Neutrophil (primary cell): ENCODE measurements at regions not wholly inside any gene's neighbourhood (a gene's known extent, or its start where the extent isn't known, plus 50 kb on each side); places are given as distances from the start of the nearest gene placed in this dataset.

Source experiments
- H3K27ac ChIP-seq: fragments of 200-600 bp; sonication (generic); 2 replicates; pipeline ENCODE4 v1.5.1; 2016; ENCODE audit warnings: mild to moderate bottlenecking, moderate library complexity
- H3K27me3 ChIP-seq: fragments of 200-600 bp; sonication (generic); 2 replicates; pipeline ENCODE4 v1.6.0; 2016; ENCODE audit warnings: mild to moderate bottlenecking
- H3K36me3 ChIP-seq: fragments of 200-600 bp; sonication (generic); 2 replicates; pipeline ENCODE4 v1.5.1; 2017
- H3K4me1 ChIP-seq, 2 experiments: fragments of 200-600 bp in 1 of 2; sonication (generic) in 1 of 2; 1 replicate in 1 of 2; 2 replicates in 1 of 2; pipeline versions ENCODE4 v1.5.1 to v1.6.1; 2013 to 2016; ENCODE audit warnings: low read depth in 1 of 2, low read length in 1 of 2, mild to moderate bottlenecking in 1 of 2, moderate library complexity in 1 of 2; ENCODE audit not compliant: control insufficient read depth in 1 of 2, insufficient read depth in 1 of 2
- H3K4me3 ChIP-seq, 2 experiments: fragments of 200-600 bp in 1 of 2; sonication (generic) in 1 of 2; 1 replicate in 1 of 2; 2 replicates in 1 of 2; pipeline ENCODE4 v1.5.1; 2013 to 2016; ENCODE audit warnings: low read depth in 1 of 2, low read length in 1 of 2, mild to moderate bottlenecking in 1 of 2, moderate library complexity in 1 of 2
- H3K9me3 ChIP-seq: fragments of 200-600 bp; sonication (generic); 2 replicates; pipeline ENCODE4 v1.5.1; 2016
- TF ChIP-seq, protein P1 (sequence below): fragments of 200-600 bp; sonication (generic); IDR thresholded peaks from 2 replicates; pipeline ENCODE4 v1.5.1; 2016; ENCODE audit warnings: antibody characterized with exemption

DNA sequence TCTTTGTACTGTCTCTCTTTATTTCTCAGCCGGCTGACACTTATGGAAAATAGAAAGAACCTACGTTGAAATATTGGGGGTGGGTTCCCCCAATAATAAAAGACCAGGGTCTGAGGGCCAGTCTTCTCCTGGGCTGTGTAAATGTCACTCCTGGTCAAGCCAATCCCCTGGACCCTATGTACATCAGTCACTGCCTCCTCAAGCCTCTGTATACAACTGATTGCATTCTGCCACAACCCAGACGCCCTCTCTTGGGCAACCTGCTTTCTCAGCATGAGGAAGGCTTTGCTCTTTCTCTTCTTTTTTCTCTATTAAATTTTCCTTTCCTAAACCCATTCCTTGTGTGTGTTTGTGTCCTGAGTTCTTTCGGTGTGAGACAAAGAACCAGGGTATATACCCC is 84.1 kb upstream of the SERBP1 start:
- TF ChIP-seq, protein P1, sequence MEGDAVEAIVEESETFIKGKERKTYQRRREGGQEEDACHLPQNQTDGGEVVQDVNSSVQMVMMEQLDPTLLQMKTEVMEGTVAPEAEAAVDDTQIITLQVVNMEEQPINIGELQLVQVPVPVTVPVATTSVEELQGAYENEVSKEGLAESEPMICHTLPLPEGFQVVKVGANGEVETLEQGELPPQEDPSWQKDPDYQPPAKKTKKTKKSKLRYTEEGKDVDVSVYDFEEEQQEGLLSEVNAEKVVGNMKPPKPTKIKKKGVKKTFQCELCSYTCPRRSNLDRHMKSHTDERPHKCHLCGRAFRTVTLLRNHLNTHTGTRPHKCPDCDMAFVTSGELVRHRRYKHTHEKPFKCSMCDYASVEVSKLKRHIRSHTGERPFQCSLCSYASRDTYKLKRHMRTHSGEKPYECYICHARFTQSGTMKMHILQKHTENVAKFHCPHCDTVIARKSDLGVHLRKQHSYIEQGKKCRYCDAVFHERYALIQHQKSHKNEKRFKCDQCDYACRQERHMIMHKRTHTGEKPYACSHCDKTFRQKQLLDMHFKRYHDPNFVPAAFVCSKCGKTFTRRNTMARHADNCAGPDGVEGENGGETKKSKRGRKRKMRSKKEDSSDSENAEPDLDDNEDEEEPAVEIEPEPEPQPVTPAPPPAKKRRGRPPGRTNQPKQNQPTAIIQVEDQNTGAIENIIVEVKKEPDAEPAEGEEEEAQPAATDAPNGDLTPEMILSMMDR: no peak
- Histone ChIP-seq H3K4me1 (no peaks in the 10 kb centered on the region), H3K36me3 (no peaks in the 10 kb centered on the region), H3K4me3 (no peak overlapping the region), H3K27ac (no peak overlapping the region), H3K9me3 (no peaks in the 10 kb centered on the region), H3K27me3 (no peaks in the 10 kb centered on the region)

DNA sequence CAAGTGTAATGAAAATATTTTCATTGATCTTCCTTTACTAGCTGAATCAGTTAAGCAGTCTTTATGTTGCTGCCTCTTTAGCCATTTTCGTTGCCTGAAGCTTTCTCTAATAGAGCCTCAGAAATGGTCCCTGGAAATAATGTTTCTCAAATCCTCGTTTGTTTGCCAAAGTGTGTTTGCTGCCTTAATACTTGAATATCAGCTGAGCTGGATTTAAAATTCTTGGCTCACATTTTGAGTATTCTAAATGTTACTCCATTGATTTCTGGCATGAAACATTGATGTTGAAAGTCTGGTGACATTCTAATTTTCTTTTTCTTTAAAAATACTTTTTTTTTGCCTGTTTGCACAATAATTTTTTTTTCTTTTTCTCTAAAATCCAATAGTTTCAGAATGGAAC is 84.6 kb upstream of the SERBP1 start:
- Histone ChIP-seq H3K9me3 (no peaks in the 10 kb centered on the region), H3K36me3 (no peaks in the 10 kb centered on the region), H3K4me3 (no peak overlapping the region), H3K4me1 (no peaks in the 10 kb centered on the region), H3K27ac (no peak overlapping the region), H3K27me3 (no peaks in the 10 kb centered on the region)
- TF ChIP-seq, protein P1: no peak

DNA sequence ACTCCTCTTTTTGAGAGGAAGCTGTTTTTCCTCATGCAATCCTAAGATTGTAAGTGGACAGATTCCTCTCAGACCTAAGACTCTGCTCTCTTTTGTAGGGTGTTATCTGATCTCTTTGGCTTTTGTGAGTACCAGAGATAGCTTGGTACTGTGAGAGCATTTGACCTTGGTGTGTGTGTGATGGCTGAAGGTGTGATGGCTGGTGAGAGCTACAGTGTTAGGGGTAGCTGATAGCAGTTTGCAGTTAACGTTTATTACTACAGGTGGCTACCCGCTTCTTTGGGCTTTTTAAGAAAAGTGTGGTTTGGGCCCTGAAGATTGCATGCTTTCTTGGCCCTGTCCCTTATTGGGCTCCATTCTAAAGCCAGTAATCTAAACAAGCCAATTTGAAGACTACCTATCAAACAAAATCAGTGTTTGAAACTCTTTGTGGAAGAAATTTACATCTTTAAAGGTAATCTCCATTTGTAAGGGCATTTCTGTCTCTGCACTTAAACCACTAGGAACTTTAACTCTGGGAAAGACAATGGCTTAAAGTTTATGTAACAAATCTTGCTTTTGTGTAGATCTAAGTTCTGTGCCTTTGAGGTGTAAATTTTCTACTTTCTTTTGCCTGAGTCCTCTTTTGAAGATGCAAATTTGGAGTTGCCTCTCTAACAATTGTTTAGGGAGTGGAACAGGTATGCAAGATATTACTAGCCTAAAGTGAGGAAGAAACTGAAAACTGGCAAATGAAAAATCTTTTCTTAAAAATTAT is 85.3 kb upstream of the SERBP1 start:
- Histone ChIP-seq H3K27me3 (no peaks in the 10 kb centered on the region), H3K9me3 (no peaks in the 10 kb centered on the region), H3K36me3 (no peaks in the 10 kb centered on the region), H3K4me3 (no peak overlapping the region), H3K27ac (no peak overlapping the region), H3K4me1 (no peaks in the 10 kb centered on the region)
- TF ChIP-seq, protein P1: no peak

DNA sequence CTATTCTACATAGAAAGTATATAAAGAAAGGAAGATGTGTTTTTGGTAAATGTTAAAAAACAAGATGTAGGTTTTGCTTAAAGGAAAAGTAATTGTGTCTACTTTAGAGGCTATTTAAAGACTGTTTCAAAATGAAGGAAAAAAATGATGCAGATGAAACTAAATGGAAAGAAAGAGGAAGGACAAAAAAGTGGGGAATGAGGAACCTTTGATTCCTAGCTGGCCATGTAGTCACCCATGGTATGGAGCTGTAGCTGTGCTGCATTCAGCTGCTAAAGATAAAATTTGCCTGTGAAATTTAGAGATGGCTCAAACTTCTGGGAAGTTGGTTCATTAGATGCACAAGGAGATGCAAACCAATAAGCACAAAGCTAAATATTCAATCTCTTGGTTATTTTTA is 86.8 kb upstream of the SERBP1 start:
- TF ChIP-seq, protein P1: no peak
- Histone ChIP-seq H3K4me3 (no peak overlapping the region), H3K27ac (no peak overlapping the region), H3K36me3 (no peaks in the 10 kb centered on the region), H3K9me3 (no peaks in the 10 kb centered on the region), H3K4me1 (no peaks in the 10 kb centered on the region), H3K27me3 (no peaks in the 10 kb centered on the region)

DNA sequence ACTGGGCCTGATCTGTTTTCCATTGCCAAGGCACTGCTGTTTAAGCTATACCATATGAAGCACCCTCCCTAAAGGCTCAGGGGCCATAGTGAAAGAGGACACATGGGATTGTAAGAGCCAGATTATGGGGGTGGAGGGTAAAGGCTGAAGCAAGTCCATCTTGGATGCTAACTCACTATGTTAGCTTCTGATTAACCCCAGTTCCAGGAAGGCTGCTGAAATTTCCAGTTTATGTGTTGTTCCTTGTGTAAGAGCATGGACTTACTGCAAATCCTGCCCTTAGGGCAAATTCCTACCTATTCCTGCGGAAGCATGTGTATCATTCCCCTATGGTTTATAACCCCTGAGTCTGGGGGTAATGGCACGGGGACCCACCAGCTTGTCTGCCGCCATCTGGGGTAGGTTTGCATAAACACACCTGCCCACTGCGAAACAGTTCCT is 91.8 kb upstream of the SERBP1 start:
- TF ChIP-seq, protein P1: no peak
- Histone ChIP-seq H3K27ac (no peak overlapping the region), H3K27me3 (no peaks in the 10 kb centered on the region), H3K4me1 (no peaks in the 10 kb centered on the region), H3K36me3 (no peaks in the 10 kb centered on the region), H3K9me3 (no peaks in the 10 kb centered on the region), H3K4me3 (no peak overlapping the region)
